ENCODE measurements at regions not wholly inside any gene's neighbourhood (a gene's known extent, or its start where the extent isn't known, plus 50 kb on each side); places are given as distances from the start of the nearest gene placed in this dataset.

DNA sequence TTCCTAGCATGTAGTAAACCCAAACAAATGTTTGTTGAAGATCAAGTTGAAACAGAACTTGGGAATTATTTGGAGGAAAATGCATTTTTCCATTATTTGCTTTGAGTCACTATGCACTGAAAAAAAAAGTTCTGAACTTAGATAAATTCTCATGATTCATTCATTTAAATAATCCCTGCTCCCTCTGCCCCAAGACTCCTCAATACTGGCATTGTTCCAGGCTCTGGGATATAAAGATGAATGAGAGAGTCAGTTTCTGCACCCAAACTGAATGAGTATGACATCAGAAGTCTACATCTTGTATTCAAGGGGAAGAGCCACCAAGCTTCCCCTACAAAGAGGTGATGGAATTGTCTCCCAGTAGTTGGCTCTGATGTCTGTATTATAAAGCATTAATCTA is 123.9 kb downstream of the SEC61B start:
- in situ Hi-C loops (cut with HindIII; ENCODE audit: low pct_ligation_motif_present, low sequenced_read_pairs): no loop called here
- peak; percentile 45 for DNase-seq
- no peaks in the 10 kb centered on the region for H3K36me3 ChIP-seq (replicated peaks)

DNA sequence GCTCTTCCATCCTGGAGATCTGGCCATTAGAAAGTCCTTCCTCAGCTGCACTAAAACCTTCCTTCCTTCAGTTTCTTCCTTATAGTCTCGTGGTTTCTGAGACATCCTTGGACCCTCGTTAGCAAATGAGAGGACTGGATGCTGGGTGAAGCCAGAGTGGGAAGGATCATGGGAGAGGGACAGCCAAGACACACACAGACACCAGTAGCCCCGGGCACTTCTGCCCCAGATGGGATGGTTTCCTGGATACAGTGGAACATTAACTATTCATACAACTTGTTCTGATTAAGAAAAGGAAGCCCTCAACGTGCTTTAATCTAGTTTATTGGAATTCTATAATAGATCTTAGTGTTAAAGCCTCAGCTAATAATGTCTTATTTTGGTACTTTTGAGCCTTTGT is 125.5 kb downstream of the SEC61B start:
- no peaks in the 10 kb centered on the region for H3K27me3 ChIP-seq (replicated peaks)
- H3K36me3 ChIP-seq (replicated peaks): no peaks in the 10 kb centered on the region
- no peak overlapping the region for H3K27ac ChIP-seq
- no peak overlapping the region for H3K4me3 ChIP-seq (ENCODE audit: low read depth, low read length)
- in situ Hi-C loops (cut with HindIII; ENCODE audit: low pct_ligation_motif_present, low sequenced_read_pairs): no loop called here
- TF ChIP-seq, protein P1, sequence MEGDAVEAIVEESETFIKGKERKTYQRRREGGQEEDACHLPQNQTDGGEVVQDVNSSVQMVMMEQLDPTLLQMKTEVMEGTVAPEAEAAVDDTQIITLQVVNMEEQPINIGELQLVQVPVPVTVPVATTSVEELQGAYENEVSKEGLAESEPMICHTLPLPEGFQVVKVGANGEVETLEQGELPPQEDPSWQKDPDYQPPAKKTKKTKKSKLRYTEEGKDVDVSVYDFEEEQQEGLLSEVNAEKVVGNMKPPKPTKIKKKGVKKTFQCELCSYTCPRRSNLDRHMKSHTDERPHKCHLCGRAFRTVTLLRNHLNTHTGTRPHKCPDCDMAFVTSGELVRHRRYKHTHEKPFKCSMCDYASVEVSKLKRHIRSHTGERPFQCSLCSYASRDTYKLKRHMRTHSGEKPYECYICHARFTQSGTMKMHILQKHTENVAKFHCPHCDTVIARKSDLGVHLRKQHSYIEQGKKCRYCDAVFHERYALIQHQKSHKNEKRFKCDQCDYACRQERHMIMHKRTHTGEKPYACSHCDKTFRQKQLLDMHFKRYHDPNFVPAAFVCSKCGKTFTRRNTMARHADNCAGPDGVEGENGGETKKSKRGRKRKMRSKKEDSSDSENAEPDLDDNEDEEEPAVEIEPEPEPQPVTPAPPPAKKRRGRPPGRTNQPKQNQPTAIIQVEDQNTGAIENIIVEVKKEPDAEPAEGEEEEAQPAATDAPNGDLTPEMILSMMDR (IDR thresholded peaks at IDR 0.05; ENCODE audit: low read depth, low read length, missing control alignments): no peak
- DNase-seq: no peak

More for the DNA sequence above, 123.9 kb downstream of the SEC61B start:
- no peaks in the 10 kb centered on the region for H3K27me3 ChIP-seq (replicated peaks)
- H3K27ac ChIP-seq: no peak overlapping the region
- TF ChIP-seq, protein P1 (IDR thresholded peaks at IDR 0.05; ENCODE audit: low read depth, low read length, missing control alignments): no peak
- no peak overlapping the region for H3K4me3 ChIP-seq (ENCODE audit: low read depth, low read length)

DNA sequence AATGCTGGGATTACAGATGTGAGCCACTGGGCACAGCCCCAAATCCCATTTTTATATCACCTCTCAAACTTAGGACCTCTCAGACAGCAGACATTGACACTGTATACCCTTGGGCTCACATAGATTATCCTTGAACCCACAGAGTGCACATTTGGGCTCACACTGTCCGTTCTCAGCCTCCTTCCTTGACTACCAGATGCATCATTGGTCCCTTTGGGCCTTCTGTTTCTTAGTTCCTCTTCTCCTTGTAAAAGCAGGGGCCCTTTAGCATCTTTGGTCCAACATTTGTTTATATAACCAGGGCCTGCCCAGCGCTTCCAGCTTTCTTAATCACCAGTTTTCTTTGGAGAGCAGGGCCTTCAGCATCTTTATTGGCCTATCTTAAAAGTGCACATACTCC is 126.2 kb downstream of the SEC61B start:
- in situ Hi-C loops (cut with HindIII; ENCODE audit: low pct_ligation_motif_present, low sequenced_read_pairs): no loop called here
- H3K27ac ChIP-seq: no peak overlapping the region
- TF ChIP-seq, protein P1 (IDR thresholded peaks at IDR 0.05; ENCODE audit: low read depth, low read length, missing control alignments): no peak
- H3K27me3 ChIP-seq (replicated peaks): no peaks in the 10 kb centered on the region
- H3K36me3 ChIP-seq (replicated peaks): no peaks in the 10 kb centered on the region
- DNase-seq: no peak
- no peak overlapping the region for H3K4me3 ChIP-seq (ENCODE audit: low read depth, low read length)

DNA sequence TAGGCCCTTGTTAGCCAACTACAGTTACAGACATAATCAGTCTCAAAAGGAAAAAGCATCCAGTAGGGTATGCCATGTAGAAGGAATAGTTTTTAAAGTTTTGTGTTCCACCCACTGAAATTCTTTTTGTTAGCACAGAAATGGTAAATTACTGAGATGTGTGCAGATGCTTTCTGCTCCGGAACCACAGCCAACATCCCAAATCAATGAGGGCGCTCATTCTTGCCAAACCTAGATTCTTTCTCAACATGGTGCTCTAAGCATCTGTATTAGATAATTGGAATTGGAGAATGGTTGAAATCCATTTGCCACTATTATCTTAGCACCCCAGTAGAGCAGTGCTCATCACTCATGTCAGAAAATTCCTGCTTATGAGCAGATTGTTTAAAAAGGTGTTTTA is 127.8 kb downstream of the SEC61B start:
- no peaks in the 10 kb centered on the region for H3K27me3 ChIP-seq (replicated peaks)
- H3K36me3 ChIP-seq (replicated peaks): no peaks in the 10 kb centered on the region
- H3K27ac ChIP-seq: no peak overlapping the region
- in situ Hi-C loops (cut with HindIII; ENCODE audit: low pct_ligation_motif_present, low sequenced_read_pairs): no loop called here
- no peak for DNase-seq
- TF ChIP-seq, protein P1 (IDR thresholded peaks at IDR 0.05; ENCODE audit: low read depth, low read length, missing control alignments): no peak
- H3K4me3 ChIP-seq (ENCODE audit: low read depth, low read length): no peak overlapping the region

DNA sequence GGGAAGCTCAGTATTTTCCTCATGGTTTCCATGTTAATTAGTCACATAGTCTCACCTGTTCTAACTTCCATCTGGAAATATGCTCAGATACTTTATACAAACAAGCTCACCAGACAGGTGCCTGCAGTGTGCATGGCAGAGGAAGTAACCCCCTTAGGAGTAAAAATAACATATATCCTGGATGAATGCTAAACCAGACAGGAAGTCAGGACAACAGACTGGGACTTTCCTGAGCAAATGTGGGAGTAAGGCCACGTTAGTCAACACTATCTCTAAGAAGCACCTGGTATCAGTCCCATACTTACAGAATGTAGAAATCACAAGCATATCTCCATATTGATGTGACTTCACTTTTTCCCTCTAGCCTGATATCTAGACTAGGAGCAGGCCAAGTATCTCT is 128.4 kb downstream of the SEC61B start:
- H3K27me3 ChIP-seq (replicated peaks): no peaks in the 10 kb centered on the region
- DNase-seq: no peak
- H3K4me3 ChIP-seq (ENCODE audit: low read depth, low read length): no peak overlapping the region
- TF ChIP-seq, protein P1 (IDR thresholded peaks at IDR 0.05; ENCODE audit: low read depth, low read length, missing control alignments): no peak
- H3K27ac ChIP-seq: no peak overlapping the region
- in situ Hi-C loops (cut with HindIII; ENCODE audit: low pct_ligation_motif_present, low sequenced_read_pairs): no loop called here
- H3K36me3 ChIP-seq (replicated peaks): no peaks in the 10 kb centered on the region

DNA sequence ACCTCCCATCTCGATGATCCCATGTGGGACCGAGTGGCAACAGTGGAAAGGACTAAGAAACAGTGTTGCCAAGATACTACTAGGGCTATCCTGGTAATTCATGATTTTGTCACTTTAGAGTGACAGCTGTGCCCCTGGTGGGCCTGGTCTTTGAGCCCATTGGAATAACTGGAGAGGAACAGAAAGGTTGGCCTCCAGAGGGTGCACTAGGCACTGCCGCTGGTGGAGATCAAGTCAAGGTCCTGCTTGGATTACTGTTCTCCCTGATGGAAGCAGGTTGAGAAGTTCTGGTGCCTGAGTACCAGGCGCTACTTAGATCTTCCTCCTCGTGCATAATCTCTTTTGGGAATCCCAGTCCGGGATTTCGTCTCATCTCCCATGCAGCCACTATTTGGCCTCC is 129.6 kb downstream of the SEC61B start:
- Histone ChIP-seq H3K27ac (no peak overlapping the region), H3K36me3 (replicated peaks) (no peaks in the 10 kb centered on the region), H3K27me3 (replicated peaks) (no peaks in the 10 kb centered on the region), H3K4me3 (ENCODE audit: low read depth, low read length) (no peak overlapping the region)
- in situ Hi-C loops (cut with HindIII; ENCODE audit: low pct_ligation_motif_present, low sequenced_read_pairs): no loop called here
- DNase-seq: no peak
- TF ChIP-seq, protein P1 (IDR thresholded peaks at IDR 0.05; ENCODE audit: low read depth, low read length, missing control alignments): peak; percentile 26

All from brain microvascular endothelial cell (primary cell).